ENCODE measurements at regions not wholly inside any gene's neighbourhood (a gene's known extent, or its start where the extent isn't known, plus 50 kb on each side); places are given as distances from the start of the nearest gene placed in this dataset.
A peak's percentile ranks its signal among the peaks of the same experiment; 100 is the strongest.

DNA sequence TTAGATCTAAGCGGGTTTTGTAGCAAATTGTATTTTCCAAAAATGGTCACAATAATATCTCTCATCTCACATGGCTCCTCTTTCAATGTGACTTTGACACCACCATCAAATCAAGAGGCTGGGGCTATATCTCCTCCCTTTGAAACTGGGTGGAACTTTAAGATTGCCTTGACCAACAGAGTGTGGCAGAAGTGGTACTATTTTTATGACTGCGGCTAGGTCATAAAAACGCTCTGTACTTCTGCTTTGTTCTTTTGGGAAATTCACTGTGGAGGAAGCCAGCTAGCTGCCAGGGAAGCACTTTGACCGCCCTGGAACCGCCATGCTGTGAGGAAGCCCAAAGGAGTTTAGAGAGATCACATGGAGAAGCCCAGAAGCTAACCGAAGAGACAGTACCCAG lies 50.7 kb upstream of the ACOT11 start:
- Histone ChIP-seq H3K27me3 (ENCODE audit: control insufficient read depth in 3 of 3, insufficient read depth in 3 of 3, low read length in 3 of 3) (peaks cover 0 to 18% (median 0%) of the 10 kb centered on the region in 3 donors), H3K27ac (ENCODE audit: low read depth in 1 of 3, low read length in 2 of 3) (no peak overlapping the region), H3K4me3 (ENCODE audit: low read depth in 1 of 3, low read length in 3 of 3) (no peak overlapping the region), H3K4me1 (ENCODE audit: control insufficient read depth in 3 of 3, insufficient read depth in 2 of 3, low read depth in 1 of 3, low read length in 2 of 3) (peaks cover 0 to 12% (median 0%) of the 10 kb centered on the region in 3 donors), H3K36me3 (ENCODE audit: control insufficient read depth in 3 of 3, insufficient read depth in 2 of 3, low read depth in 1 of 3, low read length in 3 of 3) (no peaks in the 10 kb centered on the region), H3K9me3 (ENCODE audit: control insufficient read depth in 2 of 2, insufficient read depth in 1 of 2, low read depth in 1 of 2, low read length in 1 of 2) (peaks cover 0 to 9% of the 10 kb centered on the region in 2 donors)
- DNase-seq (no peak), FAIRE-seq (no peak)
- WGBS, 3 donors: 72 to 84% (median 73%) methylated on average over 6 of the region's 6 CpGs

DNA sequence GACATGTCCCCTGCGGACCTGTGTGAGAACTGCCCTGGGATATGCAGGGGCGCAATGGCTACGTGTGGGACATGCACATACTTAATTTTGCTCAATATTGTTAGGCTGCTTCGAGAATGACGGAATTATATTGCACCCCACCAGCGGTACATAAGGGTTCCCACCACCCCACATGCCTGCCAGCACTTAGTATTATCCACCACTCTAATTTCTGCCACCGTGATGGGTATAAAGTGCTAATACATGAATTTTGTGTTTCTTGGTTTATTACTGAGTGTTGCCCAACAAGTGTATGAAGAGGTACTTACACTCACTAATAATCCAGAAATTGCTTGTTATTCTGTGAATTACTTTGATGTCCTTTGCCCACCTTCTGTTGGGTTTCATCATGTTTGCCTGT lies 52.1 kb upstream of the ACOT11 start:
- FAIRE-seq: no peak
- H3K4me1 ChIP-seq (ENCODE audit: control insufficient read depth in 3 of 3, insufficient read depth in 2 of 3, low read depth in 1 of 3, low read length in 2 of 3): peaks cover 0 to 13% (median 0%) of the 10 kb centered on the region in 3 donors

DNA sequence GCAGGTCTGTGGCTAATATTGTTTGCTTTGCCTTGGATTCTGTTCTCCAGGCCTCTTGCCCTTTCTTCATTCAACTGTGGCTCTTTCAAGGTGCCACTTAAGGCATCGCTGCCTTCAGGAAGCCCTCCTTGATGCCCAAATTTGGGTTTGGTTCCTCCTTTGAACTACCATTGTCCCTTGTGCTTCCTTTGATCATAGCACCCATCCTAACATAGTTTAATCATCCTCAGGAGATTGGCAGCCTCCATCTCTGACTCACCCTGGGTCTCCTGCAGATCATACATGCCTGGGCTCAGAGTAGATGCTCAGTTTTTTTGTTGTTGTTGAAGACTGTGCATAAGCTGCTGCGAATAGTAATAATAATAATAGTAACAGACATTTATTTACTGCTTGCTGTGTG lies 54.4 kb upstream of the ACOT11 start:
- H3K27me3 ChIP-seq (ENCODE audit: control insufficient read depth in 3 of 3, insufficient read depth in 3 of 3, low read length in 3 of 3): peaks cover 0 to 6% (median 0%) of the 10 kb centered on the region in 3 donors
- H3K9me3 ChIP-seq (ENCODE audit: control insufficient read depth in 2 of 2, insufficient read depth in 1 of 2, low read depth in 1 of 2, low read length in 1 of 2): peaks cover 0 to 9% of the 10 kb centered on the region in 2 donors
- peaks cover 0 to 16% (median 0%) of the 10 kb centered on the region in 3 donors for H3K4me1 ChIP-seq (ENCODE audit: control insufficient read depth in 3 of 3, insufficient read depth in 2 of 3, low read depth in 1 of 3, low read length in 2 of 3)
- WGBS, 3 donors: 85 to 97% (median 89%) methylated on average over 2 of the region's 2 CpGs
- no peak overlapping the region for H3K4me3 ChIP-seq (ENCODE audit: low read depth in 1 of 3, low read length in 3 of 3)
- no peaks in the 10 kb centered on the region for H3K36me3 ChIP-seq (ENCODE audit: control insufficient read depth in 3 of 3, insufficient read depth in 2 of 3, low read depth in 1 of 3, low read length in 3 of 3)
- H3K27ac ChIP-seq (ENCODE audit: low read depth in 1 of 3, low read length in 2 of 3): no peak overlapping the region
- DNase-seq: no peak
- FAIRE-seq: no peak

More for the DNA sequence above, 52.1 kb upstream of the ACOT11 start:
- Histone ChIP-seq H3K4me3 (ENCODE audit: low read depth in 1 of 3, low read length in 3 of 3) (no peak overlapping the region), H3K36me3 (ENCODE audit: control insufficient read depth in 3 of 3, insufficient read depth in 2 of 3, low read depth in 1 of 3, low read length in 3 of 3) (no peaks in the 10 kb centered on the region), H3K27me3 (ENCODE audit: control insufficient read depth in 3 of 3, insufficient read depth in 3 of 3, low read length in 3 of 3) (peaks cover 0 to 15% (median 0%) of the 10 kb centered on the region in 3 donors), H3K9me3 (ENCODE audit: control insufficient read depth in 2 of 2, insufficient read depth in 1 of 2, low read depth in 1 of 2, low read length in 1 of 2) (peaks cover 0 to 9% of the 10 kb centered on the region in 2 donors), H3K27ac (ENCODE audit: low read depth in 1 of 3, low read length in 2 of 3) (no peak overlapping the region)
- 78 to 95% (median 95%) methylated on average over 7 of the region's 7 CpGs for WGBS, 3 donors
- DNase-seq: no peak

DNA sequence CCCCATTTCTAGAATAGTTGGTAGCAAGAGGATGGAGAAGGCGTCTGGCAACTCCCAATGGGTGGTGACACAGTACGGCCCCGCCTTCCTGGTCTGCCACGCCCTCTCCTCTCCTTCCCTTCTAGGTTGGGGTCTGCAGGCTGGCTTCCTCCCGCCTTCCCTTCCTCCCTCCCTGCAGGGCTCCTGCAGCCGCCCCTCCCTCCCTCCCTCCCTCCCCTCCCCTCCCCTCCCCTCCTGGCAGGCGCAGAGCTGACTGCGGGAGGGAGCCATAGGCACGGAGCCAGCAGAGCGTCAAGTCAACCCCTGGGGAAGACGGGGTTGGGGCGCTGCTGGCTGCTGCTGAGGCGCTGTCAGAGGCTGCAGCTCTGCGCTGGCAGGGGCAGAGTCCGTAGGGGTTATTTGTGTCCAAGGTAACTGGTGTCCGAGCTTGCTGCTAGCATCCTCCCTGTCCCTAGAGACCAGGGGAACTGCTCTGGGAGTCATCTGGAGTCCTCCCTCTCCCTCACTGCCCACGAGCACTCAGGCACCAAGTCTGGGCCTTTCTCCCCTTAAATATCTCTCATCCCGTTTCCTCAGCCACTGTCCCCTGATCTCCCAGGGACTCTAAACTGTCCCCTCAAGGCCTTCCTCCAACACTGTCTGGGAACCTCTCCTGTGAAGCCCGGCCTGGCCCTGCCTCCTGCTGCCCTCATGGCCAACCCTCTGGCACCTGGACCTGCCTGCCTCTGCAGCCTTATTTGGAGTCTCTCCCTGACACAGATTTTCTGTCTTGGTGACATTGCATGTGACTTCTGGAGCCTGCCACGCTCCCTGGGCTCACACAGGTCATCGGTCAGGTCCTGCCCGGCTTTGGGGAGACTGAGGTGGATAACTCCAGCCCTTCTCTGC lies 57.4 kb upstream of the ACOT11 start:
- DNase-seq (peak; percentile 70 to 83), FAIRE-seq (no peak)
- Histone ChIP-seq H3K27me3 (ENCODE audit: control insufficient read depth in 3 of 3, insufficient read depth in 3 of 3, low read length in 3 of 3) (no peaks in the 10 kb centered on the region), H3K27ac (ENCODE audit: low read depth in 1 of 3, low read length in 2 of 3) (peak overlapping the region in 1 of 3 donors; percentile 14), H3K9me3 (ENCODE audit: control insufficient read depth in 2 of 2, insufficient read depth in 1 of 2, low read depth in 1 of 2, low read length in 1 of 2) (no peaks in the 10 kb centered on the region), H3K4me1 (ENCODE audit: control insufficient read depth in 3 of 3, insufficient read depth in 2 of 3, low read depth in 1 of 3, low read length in 2 of 3) (peaks cover 0 to 32% (median 6%) of the 10 kb centered on the region in 3 donors), H3K4me3 (ENCODE audit: low read depth in 1 of 3, low read length in 3 of 3) (no peak overlapping the region), H3K36me3 (ENCODE audit: control insufficient read depth in 3 of 3, insufficient read depth in 2 of 3, low read depth in 1 of 3, low read length in 3 of 3) (no peaks in the 10 kb centered on the region)
- 19 to 26% (median 21%) methylated on average over 15 to 22 of the region's 22 CpGs for WGBS, 3 donors

DNA sequence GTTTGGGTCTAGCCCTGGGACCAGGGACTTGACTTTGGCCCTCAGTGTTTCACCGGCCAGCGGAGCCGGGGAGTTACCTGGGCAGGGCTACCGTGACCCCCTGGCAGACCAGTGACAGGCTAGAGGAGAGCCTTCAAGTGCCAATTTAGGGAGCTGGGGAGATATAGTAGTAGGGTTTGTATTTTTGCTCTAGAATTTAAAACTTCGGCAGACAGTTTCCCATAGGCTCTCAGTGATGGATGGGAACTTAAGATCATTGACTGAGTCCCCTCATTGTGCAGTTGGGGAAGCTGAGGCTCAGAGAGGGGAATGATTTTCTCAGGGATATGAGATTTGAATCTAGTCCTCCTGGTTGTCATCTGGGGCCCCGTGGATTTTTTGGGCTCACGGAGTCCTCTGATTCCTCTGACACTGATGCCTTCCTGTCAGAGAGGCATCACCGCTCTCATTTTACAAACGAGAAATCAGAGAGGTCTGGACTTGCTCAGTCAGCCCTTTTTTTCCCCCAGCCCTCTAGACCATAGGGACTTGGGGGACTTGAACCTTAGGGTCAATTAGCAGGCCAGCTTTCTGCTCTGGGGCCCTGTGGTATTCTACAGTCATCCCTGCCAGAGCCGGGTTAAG lies 58.3 kb upstream of the ACOT11 start:
- Histone ChIP-seq H3K4me3 (ENCODE audit: low read depth in 1 of 3, low read length in 3 of 3) (peak overlapping the region in 1 of 3 donors; percentile 47), H3K4me1 (ENCODE audit: control insufficient read depth in 3 of 3, insufficient read depth in 2 of 3, low read depth in 1 of 3, low read length in 2 of 3) (peaks cover 0 to 32% (median 6%) of the 10 kb centered on the region in 3 donors), H3K9me3 (ENCODE audit: control insufficient read depth in 2 of 2, insufficient read depth in 1 of 2, low read depth in 1 of 2, low read length in 1 of 2) (no peaks in the 10 kb centered on the region), H3K27ac (ENCODE audit: low read depth in 1 of 3, low read length in 2 of 3) (peak overlapping the region in 1 of 3 donors; percentile 45), H3K36me3 (ENCODE audit: control insufficient read depth in 3 of 3, insufficient read depth in 2 of 3, low read depth in 1 of 3, low read length in 3 of 3) (no peaks in the 10 kb centered on the region), H3K27me3 (ENCODE audit: control insufficient read depth in 3 of 3, insufficient read depth in 3 of 3, low read length in 3 of 3) (no peaks in the 10 kb centered on the region)
- DNase-seq (no peak), FAIRE-seq (no peak)
- 11 to 19% (median 15%) methylated on average over 10 of the region's 10 CpGs for WGBS, 3 donors

DNA sequence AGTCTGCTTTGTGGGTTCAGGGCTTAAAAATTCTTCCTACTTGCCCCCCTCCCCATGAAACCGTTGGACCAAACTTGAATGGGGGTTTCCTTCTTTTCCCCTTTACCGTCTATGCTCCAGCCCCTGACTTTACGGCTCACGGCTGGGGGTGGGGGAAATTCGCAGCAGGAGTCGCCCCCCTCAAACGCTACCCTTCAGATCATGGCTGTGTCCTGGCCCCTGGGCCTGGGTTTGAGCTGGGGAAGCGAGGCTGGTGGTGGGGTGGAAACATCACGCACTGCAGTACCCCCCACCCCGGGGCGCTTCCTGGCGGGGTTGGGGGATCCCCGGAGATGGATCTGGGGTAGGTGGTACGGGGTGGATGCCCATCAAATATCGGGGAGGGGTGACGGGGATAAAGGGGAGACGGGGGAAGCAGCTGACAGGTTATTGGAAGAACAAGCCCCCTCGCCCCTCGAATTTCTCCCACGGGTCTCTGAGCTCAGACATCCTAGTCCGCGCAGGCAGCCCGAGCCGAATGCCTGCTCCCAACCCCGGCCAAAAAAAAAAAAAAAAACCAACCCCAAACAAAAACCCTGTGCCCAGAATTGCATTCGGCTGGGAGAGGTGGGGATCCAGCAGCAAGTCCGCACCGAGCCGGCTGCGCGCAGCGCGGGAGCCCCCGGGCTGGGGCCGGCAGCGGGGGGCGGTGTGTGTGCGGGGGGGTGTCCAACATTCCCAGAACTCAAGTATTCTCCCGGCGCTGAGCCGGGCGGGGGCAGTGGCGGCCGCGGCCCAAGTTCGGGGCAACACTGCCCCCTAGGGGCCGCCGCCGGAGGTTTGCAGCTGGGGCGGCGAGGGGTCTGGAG lies 59.0 kb upstream of the ACOT11 start:
- DNase-seq: peak; percentile 78 to 88
- H3K4me1 ChIP-seq (ENCODE audit: control insufficient read depth in 3 of 3, insufficient read depth in 2 of 3, low read depth in 1 of 3, low read length in 2 of 3): peaks cover 0 to 32% (median 6%) of the 10 kb centered on the region in 3 donors
- no peaks in the 10 kb centered on the region for H3K9me3 ChIP-seq (ENCODE audit: control insufficient read depth in 2 of 2, insufficient read depth in 1 of 2, low read depth in 1 of 2, low read length in 1 of 2)
- 0% methylated on average over 39 to 51 of the region's 51 CpGs for WGBS, 3 donors
- FAIRE-seq: no peak
- H3K36me3 ChIP-seq (ENCODE audit: control insufficient read depth in 3 of 3, insufficient read depth in 2 of 3, low read depth in 1 of 3, low read length in 3 of 3): no peaks in the 10 kb centered on the region
- H3K27me3 ChIP-seq (ENCODE audit: control insufficient read depth in 3 of 3, insufficient read depth in 3 of 3, low read length in 3 of 3): no peaks in the 10 kb centered on the region
- H3K4me3 ChIP-seq (ENCODE audit: low read depth in 1 of 3, low read length in 3 of 3): peak overlapping the region; percentile 42 to 71 (median 47)
- H3K27ac ChIP-seq (ENCODE audit: low read depth in 1 of 3, low read length in 2 of 3): peak overlapping the region; percentile 78 to 93 (median 86)

DNA sequence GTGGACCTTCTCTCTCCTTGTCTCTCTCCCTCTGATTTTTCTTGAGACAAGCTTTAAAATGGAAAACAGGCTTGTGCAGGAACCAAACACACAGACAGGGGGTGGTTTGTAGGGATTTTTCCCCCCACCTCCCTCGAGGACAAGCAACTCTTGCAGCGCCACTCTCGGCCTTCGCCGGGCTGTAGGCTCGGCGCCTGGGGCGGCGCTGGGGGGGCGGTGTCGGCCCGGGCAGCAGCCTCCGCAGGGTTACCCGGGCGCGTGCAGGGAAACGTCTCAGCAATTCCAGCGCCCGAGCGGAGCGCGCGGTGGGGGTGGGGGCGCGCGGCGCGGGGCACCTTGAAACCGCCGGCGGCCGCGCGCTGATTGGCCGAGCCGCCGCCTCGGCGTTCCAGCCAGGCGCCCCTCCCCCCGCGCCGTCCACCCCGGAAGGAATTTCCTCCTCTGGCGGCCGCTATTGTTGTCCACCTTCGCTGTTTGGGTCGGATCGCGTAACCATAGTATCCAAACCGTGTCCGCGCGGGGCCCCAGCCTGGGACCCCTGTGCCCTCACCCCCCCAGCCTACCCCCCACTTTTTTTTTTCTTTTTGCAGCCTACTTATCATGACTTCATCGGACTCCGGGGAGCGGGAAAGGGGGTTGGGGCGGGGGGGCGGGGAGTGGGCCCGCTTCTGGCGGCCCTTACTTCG lies 59.8 kb upstream of the ACOT11 start:
- Histone ChIP-seq H3K9me3 (ENCODE audit: control insufficient read depth in 2 of 2, insufficient read depth in 1 of 2, low read depth in 1 of 2, low read length in 1 of 2) (no peaks in the 10 kb centered on the region), H3K27me3 (ENCODE audit: control insufficient read depth in 3 of 3, insufficient read depth in 3 of 3, low read length in 3 of 3) (no peaks in the 10 kb centered on the region), H3K36me3 (ENCODE audit: control insufficient read depth in 3 of 3, insufficient read depth in 2 of 3, low read depth in 1 of 3, low read length in 3 of 3) (no peaks in the 10 kb centered on the region), H3K27ac (ENCODE audit: low read depth in 1 of 3, low read length in 2 of 3) (peak overlapping the region; percentile 78 to 93 (median 78)), H3K4me1 (ENCODE audit: control insufficient read depth in 3 of 3, insufficient read depth in 2 of 3, low read depth in 1 of 3, low read length in 2 of 3) (peaks cover 0 to 32% (median 6%) of the 10 kb centered on the region in 3 donors), H3K4me3 (ENCODE audit: low read depth in 1 of 3, low read length in 3 of 3) (peak overlapping the region; percentile 42 to 71 (median 47))
- FAIRE-seq: no peak
- WGBS, 3 donors: 0 to 1% (median 1%) methylated on average over 33 to 62 of the region's 62 CpGs
- DNase-seq: peak; percentile 90 to 98
